HG03095 (cell line): ENCODE measurements at regions not wholly inside any gene's neighbourhood (a gene's known extent, or its start where the extent isn't known, plus 50 kb on each side); places are given as distances from the start of the nearest gene placed in this dataset.
"Not testable (repeated sequence)": the region's sequence is repeated elsewhere in the genome, so short reads cannot be mapped to it uniquely, and the experiment has no call there.

ENCODE experiments used
- ATAC-seq: cut with Tn5 transposase; IDR thresholded peaks from one replicate; pipeline ENCODE4 v1.9.1; 2021; ENCODE audit warnings: moderate library complexity; ENCODE audit not compliant: unreplicated experiment

DNA sequence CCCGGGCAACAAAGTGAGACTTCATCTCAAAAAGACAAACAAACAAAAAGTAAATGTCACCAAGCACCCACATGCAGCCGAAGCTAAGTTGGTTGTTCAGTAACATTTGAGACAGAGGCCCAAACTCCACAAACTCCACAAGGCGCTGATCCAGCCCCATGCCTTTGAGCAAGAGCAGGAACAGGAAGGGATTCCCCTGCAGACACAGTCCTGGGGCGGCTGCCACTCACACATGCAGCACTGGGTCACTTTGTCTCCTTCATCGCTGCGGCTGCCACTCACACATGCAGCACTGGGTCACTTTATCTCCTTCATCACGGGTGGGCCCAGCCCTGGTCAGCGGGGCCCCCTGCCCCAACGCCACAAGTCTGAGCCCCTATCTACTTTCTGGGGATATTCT is 246.9 kb upstream of the RREB1 start:
- ATAC-seq: no peak

DNA sequence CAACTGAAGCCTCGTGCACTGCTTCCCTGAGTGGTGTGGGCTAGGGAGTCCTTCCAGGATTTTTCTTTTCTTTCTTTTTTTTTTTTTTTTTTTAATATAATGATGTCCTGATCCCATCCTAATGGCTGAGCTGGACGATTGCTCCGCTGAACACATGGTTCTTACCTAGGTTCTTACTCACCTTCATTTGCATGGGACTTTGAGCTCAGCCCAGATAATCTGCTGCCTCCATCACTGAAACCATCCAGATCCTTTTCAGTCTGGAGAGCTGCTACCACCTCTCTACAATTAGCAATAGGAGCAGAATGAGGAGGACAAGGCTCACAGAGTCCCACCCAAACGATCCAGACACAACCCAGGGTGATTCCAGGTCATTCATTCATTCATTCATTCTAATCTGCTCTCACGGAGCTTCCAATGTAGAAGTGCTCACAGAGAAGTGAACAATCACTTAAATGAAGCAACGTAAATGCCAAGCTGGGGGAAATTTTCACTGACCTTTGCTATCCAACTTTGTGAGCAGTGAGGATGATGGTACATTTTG is 246.3 kb upstream of the RREB1 start:
- ATAC-seq: no peak

DNA sequence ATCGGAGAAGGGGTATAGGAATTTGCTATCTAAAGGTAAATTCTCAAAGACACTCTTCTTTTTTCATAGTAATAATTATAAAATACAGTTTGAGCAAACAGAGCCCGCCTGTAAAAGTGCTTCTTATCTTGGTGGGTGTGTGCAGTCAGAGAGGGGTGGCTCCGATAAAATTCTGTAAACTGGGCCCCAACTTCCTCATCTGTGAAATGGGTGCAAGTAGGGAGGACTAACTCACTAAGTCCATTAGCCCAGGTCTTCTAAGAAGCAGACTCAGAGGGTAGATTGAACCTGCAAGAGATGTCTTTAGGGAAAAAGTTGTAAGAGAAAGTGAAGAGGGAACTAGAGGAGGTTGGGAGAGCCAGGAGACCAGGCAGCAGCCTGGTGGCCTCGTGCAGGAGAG is 245.8 kb upstream of the RREB1 start:
- ATAC-seq: no peak

DNA sequence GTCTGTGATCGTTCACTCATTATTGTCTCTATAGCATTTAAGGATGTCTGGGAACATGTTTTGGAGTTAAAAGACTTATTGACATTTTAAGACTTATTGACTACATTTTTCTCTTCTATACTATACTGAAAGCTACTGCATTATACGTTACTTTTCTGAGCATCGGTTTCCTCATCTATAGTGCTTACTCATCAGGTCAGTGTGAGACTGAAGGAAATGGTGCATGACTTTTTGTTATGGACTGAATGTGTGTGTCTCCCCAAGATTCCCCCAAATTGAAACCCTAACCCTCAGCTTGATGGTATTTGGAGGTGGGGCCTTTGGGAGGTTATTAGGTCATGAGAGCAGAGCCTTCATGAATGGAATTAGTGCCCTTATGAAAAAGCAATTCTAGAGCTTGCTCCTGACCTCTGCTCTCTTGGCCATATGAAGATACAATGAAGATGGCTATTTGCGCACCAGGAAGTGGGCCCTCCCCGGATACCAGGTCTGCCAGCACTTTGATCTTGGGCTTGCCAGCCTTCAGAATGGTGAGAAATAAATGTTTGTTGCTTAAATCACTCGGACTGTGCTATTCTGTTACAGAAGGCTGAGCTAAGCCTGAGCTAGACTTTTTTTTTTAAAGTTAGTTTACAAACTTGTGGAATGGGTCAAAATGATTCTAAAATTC is 243.7 kb upstream of the RREB1 start:
- ATAC-seq: no peak

DNA sequence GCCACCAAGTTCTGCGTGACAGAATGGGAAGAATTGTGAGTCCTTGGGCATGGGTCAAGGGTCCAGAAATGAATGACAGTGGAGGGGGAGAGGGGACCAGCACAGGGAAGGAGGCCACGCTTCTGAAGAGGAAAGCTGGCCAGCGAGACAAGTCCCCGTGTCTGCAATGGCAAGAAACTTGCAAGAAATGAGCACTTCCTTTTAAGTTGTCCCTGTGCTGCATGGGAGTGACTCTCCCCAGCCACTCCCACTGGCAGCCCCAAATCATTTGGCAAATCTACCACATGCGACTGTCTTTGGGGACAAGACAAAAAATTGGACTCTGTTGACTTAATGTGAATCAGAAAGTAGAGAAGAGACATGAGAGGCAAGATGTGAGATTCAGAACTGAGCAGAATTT is 242.2 kb upstream of the RREB1 start:
- ATAC-seq: no peak

DNA sequence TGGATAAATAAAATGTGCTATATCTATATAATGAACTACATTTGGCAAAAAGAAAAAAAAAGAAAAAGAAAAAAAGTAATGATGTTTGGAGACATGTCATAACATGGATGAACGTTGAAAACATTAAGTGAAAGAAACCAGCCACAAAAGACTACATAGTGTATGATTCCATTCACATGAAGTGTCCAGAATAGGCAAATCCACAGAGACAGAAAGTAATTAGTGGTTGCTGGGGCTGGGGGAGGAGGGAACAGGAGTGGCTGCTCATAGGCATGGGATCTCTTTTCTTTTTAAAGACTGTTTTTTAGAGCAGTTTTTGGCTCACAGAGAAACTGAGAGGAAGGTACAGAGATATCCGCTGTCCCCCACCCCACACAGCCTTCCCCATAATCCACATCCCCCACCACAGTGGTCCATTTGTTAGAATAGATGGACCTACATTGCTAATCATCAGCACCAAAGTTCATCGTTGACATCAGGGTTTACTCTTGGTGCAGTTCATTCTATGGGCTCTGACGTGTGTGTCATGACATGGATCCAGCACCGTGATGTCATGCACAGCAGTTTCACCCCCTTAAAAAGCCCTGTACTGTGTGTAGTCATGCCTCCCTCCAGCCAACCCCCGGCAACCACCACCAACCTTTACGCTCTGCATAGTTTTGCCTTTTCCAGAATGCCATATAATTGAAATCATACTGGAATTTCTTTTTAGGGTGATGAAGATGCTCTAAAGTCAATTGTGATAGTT is 240.9 kb upstream of the RREB1 start:
- no peak for ATAC-seq

DNA sequence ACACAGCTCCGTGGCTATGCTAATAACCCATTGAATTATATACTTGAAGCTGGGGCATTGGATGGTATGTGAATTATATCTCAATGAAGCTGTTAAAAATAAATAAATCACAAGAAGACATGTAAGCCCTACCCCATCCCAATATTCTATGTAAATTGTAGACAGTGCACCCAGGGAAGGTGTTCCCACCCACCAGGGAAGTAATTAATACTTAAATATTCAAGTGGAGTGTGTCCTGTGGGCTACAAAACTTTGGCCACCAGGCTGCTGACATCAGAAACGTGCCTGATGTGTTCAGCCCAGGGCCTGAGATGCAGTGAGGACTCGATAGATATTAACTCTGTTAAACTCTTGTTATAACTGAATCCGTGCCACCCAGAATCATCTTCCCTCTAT is 240.4 kb upstream of the RREB1 start:
- ATAC-seq: no peak

DNA sequence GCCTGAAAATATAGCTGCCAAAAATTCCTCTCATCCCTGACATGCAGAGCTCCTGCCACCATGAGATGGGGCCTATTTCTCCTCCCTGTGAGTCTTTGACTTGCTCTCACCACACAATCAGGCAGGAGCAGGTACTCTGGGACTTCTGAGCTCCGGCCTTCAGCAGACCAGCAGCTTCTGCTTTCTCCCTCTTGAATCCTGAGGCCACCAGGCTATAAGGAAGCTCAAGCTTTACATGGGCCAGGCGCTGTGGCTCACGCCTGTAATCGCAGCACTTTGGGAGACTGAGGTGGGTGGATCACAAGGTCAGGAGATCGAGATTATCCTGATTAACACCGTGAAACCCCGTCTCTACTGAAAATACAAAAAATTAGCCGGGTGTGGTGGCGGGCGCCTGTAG is 238.7 kb upstream of the RREB1 start:
- ATAC-seq: no peak

DNA sequence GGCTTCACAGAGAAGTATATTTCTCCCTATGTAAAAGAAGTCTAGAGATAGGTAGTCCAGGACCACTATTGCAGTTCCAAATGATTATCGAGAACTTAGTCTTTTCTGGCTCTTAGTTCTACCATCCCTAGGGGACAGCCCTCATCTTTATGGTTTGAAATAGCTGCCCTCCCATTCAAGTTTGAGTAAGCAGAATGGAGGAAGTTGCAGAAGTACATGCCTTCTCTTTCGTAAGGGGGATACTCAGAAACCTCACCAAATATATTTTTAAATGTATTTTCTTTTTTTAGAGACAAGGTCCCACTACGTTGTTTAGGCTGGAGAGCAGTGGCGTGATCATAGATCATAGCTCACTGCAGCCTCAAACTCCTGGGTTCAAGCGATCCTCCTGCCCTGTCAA is 236.8 kb upstream of the RREB1 start:
- ATAC-seq: no peak

DNA sequence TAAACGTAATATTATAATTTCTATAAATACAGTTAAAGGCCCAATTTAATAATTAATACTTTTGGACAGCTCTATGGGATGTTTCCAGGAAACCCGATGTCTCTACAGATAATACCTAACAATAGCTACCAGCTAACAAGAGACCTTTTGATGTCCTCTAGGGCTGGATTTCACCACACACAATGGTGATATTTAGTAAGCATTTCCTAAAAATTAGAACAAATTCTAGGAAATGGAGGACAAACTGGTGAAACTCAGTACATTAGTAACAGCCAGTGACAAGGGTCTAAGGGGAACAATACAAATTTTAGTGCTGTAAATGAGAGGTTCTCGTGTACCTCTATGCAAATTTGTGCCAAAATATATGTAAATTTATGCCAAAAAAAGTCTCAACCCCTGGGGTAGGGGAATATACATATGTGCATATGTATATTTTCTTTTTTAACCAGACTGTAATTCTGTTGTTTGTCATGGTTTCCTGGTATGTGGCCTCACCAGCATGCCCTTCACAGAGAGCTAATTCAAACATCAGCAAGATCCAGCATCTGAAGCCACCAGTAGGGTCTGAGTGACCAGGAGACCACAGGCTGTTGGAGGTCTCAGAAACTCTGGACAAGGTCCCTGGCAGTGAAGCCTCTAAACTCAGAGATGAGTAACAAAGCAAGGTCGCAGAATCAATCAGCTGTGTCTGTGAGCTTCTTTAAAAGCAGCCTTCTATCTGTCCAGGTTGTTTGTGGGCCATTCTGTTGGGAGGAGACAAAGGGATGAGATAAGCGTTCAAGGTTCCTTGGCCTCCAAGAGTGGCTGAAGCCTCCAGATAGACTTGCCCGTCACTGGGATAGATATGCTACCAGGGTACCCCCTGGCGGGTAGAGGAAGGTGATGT is 235.1 kb upstream of the RREB1 start:
- no peak for ATAC-seq

DNA sequence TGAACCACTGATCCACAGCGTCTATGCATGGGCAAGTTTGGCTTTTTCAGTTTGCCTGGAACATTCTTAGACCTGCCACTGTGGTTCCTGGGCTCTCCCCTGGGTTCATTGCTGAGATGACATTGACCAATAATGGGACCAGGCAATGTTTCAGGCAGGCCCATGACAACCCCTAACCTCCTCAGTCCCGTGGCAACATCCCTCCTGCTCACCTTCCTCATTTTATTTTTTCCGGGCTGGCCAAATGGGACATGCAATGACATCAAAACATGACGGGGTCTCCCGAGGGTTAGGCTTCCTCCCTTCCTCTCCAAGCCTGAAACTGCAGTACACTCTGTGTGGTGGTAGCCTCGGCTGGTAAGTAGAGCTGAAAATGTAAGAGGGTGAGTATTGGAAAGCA is 234.0 kb upstream of the RREB1 start:
- ATAC-seq: no peak

DNA sequence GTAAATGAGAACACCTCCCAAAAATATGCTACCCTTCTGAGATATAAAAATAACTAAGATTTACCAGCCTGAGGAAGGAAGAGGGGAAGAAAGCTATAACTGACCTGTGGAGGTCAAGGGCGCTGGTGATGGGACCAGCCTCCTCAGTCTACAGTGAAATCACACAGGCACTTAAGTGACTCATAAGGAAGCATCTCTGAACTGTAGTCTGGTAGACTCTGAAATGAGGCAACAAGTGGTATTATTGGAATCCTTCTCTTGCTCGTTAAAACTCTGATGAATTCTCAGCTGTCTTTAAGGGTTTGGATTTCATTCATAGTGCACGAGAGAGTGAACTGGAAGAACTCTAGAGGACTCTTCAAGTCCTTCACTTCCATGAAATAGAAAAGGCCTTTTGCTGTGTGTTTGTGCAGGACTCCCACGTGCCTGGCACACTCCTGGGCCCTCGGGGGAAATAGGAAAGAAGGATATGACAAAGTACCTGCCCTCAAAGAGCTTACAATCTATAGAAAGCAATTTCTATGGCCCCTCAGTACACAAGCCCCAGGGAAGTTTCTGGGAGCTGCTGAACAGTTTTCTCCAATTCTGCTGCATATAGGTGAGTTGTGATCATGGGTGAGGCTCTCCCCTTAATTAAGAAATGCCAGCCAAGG is 231.8 kb upstream of the RREB1 start:
- no peak for ATAC-seq

DNA sequence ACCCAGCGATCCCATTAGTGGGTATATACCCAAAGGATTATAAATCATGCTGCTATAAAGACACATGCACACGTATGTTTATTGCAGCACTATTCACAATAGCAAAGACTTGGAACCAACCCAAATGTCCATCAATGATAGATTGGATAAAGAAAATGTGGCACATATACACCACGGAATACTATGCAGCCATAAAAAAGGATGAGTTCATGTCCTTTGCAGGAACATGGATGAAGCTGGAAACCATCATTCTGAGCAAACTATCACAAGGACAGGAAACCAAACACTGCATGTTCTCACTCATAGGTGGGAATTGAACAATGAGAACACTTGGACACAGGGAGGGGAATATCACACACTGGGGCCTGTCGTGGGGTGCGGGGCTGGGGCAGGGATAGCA is 230.0 kb upstream of the RREB1 start:
- ATAC-seq: not testable (repeated sequence)

DNA sequence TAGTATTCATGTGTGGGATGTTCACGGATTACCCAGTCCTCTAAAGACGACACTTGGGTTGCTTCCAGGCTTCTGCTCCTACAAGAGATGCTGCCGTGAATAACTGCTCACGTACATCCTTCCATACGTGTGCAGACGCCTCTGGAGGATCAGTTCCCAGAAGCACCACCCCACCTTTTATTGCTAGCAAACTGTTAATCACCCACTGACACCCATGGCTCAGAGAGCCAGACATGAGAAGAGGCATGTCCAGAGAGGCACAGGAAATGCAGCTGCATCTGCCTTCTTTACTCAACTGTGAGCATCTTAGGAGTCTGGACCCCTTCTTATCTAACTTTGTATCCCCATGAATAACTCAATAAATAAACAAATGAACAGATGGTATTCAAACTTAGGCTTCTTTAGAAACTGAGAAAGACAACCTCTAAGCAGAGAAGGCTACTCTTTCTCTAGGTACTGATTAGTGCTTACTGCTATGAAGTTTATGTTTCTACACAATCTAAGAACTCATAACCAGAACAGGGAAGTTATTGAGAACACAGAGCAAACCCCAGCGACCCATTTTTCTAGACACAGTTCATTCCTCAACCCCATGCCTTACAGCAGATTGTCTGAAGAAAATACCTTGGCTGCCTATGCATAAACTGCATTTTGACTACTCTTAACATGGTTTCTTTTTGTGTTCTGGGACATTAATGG is 228.7 kb upstream of the RREB1 start:
- peak; percentile 68 for ATAC-seq

DNA sequence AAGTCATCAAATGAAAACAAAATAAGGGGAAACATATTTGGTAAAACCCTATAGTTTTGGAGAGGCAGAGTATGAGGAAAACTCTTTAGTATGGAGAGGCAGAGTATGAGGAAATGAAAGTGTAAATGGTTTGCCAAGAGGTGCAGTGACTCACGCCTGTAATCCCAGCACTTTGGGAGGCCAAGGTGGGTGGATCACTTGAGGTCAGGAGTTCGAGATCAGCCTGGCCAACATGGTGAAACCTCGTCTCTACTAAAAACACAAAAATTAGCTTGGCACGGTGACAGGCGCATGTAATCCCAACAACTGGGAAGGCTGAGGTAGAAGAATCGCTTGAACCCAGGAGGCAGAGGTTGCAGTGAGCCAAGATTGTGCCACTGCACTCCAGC is 228.2 kb upstream of the RREB1 start:
- peak; percentile 17 for ATAC-seq

DNA sequence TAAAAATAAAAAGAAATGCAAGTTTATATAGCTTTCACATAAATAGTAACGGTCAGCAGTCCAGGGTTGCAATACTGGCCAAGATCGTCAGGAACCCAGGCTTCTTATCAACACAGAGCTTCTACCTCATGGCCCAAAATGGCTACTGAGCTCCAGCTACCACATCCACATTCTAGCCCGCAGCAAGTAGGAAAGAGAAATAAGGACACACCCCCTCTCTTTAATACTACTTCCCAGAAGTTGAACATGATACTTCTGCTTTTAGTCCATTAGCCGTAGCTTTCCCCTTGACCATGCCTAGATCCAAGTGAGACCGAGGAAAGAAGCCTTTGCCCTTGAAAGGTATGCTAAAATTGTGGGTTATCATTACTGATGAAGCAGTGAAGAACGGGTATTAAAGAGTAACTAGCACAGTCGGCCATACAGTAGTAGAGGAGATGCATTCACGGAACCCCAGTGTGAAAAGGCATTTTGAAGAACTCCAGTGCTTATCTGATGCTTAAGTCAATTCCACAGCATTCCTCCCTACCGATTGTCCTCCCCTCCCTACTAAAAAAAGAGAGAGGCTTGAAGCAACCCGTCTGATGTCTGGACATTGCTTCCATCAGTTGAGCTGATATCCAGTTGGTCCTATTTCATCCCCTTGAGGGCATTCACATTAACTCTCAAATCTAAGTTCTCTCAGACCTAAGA is 226.9 kb upstream of the RREB1 start:
- no peak for ATAC-seq

DNA sequence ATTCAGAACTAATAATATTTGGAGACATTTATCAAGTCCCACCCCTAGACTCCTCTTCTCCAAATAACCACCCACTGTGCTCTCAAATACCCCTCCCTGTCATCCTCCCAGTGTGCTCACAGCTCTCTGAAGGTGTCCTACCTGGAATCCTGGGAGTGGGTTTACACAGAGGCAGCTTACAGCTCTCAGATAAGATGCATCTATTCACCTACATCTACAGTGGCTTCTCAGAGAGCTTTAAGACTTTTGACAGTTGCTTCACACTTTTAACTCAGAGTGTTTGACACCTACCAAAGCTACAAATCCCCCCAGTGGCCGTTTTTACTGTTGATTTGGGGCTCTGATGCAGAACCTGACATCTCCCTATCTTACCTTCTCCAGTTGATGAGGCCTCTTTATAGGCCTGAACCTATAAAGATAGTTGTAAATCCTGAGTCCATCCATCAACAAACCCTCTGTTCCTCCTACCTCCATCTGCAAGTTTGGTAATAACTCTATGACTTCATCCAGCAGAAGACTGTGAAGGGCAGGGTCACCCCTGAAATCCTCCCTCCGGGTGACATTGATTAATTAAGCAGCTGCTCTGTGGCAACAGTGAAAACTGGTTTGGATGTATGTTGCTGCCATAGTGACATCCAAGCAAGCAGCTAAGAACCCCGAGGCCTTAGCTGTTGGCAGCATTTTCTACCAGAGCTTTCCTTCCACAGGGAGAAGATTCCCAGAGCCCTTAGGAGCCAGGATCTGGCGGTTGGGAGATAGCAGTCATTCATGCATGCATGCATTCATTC is 226.1 kb upstream of the RREB1 start:
- no peak for ATAC-seq

DNA sequence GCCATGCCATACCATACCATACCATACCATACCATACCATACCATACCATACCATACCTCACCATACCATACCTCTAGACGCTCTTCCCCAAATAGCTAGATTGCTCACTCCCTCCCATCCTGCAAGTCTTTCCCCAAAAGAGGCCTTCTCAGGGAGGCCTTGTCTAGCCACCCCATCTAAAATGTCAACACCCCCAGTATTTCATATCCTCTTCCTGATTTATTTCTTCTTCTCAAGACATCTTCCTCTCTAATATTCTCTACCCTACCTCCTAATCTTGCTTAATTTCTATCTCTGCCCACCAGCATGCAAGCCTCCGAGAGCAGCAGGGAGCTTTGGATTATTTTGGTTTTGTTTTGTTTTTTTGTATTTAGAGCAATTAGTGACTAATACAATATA is 225.2 kb upstream of the RREB1 start:
- no peak for ATAC-seq

DNA sequence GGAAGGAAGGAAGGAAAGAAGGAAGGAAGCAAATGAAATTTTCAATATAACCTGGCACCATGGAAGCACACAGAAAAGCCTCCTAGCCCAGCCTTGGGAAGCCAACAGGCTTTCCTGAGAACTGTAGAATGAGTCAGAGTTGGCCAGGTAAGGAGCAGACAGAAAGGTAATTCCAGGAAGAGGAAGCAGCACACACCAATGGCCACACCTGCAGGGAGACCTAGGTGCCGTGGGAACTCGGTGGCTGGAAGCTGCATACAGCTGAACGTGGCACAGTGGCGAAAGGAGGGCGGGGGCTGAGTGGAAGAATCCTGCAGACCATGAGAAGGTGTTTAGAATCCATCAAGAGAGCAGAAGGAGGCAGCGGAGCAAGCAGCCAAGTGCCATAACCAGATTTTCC is 224.8 kb upstream of the RREB1 start:
- no peak for ATAC-seq
